ENCODE measurements at regions not wholly inside any gene's neighbourhood (a gene's known extent, or its start where the extent isn't known, plus 50 kb on each side); places are given as distances from the start of the nearest gene placed in this dataset.

DNA sequence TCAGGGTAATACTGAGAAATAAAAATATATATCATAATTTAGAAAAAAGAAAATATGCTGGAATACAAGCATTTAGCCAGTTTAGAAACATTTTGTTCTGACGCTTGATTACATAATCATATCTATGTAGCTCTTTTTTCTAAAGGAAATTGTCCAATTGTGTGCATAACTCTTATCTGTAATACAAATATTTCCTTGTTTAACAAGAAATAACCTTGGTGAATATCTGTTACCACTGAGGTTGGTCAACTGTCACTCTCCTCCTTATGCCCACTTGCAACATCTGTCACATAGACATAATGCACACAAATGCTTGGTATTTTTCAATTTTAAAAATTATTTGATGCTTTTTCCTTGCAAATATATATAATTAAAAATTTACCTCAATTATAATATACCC is 609.7 kb downstream of the TLL1 start:
- TF ChIP-seq CTCF (IDR thresholded peaks at IDR 0.05; ENCODE audit: insufficient read depth, low read depth, low read length): no peak
- no peak for TF ChIP-seq EZH2 (IDR thresholded peaks at IDR 0.05; ENCODE audit: insufficient read depth, low read length)

Data from astrocyte (in vitro differentiated cells and primary cell).